ENCODE measurements at regions not wholly inside any gene's neighbourhood (a gene's known extent, or its start where the extent isn't known, plus 50 kb on each side); places are given as distances from the start of the nearest gene placed in this dataset.
"Not testable (repeated sequence)": the region's sequence is repeated elsewhere in the genome, so short reads cannot be mapped to it uniquely, and the experiment has no call there.

DNA sequence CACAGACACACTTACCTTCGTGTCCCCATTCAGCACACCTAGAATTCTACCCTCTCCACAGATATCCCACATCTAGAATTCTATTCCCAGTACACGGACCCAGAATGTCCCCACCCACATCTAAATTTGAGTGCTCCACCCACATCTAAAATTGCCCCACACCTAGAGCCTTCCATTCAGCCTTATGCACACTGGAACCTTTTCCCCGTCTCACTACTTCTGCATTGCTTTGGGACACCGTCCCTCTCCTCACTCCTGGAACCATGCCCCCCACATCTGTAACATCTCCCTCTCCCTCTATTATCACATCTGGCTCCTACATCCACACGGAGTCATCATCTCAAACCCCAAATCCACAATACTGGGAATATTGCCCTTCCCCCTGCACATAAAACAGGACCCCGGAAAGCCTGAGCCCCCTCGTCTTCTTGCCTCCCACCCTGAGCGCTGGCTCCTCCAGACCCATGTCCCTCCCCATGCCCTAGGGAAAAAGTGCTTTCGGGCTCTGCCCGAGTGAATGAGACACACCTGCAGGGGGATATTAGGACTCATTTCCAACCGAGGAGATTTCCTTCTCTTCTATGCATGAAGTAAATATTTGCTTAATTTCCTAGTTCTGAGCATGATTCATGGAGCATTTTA is 125.8 kb upstream of the UNC5B start:
- DNase-seq = no peak

DNA sequence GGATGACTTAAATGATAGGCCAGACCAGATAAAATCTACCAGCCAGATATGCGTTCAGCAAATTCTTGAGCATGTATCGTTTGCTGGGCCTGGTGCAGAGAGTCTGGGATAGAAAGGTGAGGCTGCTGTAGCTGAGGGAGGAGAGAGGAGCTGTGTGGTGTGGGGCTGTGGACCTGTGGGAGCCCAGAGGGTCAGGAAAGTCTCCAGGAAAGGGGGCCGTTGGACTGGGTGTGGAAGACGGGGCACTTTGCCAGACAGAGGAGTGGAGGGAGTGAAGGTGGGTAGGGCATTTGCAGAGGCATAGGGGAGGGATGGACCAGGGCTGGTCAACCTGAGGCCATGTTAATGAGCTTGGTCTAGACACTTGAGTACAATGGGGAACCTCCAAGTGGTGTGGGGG is 124.7 kb upstream of the UNC5B start:
- no peak for DNase-seq

DNA sequence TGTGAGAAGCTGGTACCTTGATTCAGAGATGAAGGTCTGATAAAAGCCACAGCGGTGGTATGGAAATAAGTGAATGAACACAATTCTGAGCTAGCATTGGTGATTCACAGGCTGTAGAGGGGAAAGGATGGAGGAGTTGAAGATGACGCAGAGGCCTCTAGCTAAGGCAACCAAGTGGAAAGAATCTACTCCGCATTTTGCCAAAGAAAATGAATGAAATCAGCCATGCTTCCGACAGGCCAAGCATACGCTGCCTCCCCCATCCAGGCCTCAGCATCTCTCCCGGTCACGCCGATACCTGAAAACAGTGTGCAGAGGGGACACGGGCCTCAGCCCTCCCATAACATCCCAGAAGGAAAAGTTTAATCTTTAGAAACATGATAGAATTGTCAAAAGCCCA is 124.3 kb upstream of the UNC5B start:
- DNase-seq = no peak

DNA sequence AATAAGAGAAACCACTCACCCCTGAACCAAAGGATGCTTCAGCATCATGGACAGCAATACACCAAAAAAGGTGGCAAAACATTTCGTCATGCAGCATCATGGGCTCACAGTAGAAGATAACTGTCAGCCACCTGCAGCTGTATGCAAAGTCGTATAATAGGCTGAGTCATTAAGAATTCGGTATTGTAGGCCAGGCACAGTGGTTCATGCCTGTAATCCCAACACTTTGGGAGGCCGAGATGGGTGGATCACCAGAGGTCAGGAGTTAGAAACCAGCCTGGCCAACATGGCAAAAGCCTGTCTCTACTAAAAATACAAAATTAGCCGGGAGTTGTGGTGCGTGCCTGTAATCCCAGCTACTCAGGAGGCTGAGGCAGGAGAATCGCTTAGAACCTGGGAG is 123.8 kb upstream of the UNC5B start:
- DNase-seq = not testable (repeated sequence)

DNA sequence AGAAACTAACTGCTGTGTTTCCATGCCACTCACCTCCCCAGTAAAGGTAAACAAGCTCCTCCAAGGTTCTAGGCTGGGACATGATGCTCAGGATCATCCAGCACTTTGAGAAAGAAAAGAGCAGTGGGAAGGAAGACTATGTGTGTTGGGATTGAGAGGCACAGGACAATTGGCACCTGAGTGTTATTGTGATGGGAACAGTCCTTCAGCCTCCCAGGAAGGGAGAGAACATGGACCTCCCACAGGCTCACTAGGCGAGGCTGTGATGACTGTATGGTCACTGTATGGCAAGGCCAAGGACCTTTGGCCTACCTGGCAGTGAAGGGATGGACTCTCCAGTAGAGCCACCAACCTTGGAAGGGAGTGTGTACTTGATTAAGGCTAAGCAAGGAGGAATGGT is 123.2 kb upstream of the UNC5B start:
- no peak for DNase-seq

DNA sequence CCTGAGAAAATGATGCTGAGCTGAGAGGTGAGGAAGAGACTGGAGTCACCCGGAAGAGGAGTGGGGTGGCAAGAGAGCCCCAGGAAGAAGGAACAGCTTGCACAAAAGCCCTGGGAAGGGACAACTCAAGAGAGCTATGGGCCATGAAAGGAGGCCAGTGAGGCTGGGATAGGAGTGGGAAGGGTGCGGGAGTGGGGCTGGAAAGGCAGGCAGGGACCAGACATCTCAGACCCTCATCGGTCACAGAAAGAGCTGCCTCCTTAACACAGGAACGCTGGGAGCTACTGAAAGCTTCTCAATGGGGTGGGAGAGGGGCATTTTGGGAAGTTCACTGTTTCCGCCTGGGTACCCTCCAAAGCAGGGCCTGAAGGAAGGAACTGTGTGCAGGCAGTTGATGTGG is 122.0 kb upstream of the UNC5B start:
- DNase-seq = no peak

DNA sequence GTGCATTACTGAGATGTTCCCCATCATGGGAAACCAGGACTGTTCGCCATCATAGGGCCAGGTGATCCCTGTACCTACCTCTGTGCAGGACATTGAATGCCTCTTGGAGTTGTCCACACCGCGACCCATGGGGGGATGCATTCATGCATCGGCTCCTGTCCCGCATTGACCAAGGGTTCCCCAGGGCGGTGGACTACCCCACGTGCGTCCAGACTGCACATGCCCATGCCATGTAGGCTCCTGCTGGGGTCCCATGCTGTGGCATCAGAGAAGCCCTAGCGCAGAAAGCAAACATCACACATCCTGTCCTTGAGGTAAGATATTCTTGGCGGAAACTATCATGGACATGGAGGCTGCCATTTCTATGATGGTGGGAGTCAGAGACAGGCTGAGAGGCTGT is 121.6 kb upstream of the UNC5B start:
- DNase-seq = no peak

DNA sequence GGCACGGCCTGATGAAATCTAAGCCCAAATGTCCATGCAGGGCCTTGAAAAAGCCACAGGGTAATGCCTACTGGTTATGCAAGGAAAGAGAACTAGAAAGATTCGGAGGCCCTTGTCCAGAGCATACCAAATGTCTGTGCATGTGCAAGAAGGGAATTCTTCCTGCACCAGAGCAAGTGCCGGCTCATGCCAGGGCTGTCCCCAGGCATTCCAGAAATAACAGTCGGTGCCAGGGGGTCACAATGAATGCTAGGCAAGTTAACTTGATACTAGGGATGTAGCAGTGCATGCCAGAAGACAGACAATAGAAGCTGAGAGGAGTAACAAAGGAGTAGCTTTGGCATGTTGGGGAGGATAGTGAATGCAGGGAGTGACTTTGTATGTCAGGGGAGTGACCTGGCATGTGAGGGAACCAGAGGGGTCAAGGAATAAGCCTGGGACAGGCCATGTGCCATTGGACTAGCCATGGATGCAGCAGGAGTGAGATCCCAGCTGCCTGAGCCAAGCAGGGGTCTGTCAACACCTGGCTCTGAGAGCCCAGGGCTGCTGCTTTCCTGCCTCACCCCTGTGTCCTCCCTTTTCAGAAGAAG is 119.5 kb upstream of the UNC5B start:
- DNase-seq = no peak

DNA sequence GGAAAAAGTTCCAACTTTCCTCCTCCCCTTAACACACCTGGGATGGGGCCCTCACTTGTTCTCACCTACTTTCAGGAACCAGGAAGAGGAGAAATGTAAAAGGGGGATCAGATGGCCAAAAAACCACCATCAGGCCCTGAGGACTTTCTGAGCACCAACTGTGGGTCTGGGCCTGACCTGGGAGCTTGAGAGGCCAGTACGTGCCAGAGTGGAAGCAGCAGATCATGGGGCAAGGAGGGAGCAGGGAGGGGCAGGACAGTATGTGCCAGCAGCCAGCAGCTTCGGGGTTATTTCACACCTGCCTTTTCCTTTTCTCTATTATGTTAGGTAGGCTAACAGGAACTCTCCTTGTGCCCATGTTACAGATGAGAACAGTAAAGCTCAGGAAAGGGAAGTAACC is 118.8 kb upstream of the UNC5B start:
- DNase-seq = no peak

DNA sequence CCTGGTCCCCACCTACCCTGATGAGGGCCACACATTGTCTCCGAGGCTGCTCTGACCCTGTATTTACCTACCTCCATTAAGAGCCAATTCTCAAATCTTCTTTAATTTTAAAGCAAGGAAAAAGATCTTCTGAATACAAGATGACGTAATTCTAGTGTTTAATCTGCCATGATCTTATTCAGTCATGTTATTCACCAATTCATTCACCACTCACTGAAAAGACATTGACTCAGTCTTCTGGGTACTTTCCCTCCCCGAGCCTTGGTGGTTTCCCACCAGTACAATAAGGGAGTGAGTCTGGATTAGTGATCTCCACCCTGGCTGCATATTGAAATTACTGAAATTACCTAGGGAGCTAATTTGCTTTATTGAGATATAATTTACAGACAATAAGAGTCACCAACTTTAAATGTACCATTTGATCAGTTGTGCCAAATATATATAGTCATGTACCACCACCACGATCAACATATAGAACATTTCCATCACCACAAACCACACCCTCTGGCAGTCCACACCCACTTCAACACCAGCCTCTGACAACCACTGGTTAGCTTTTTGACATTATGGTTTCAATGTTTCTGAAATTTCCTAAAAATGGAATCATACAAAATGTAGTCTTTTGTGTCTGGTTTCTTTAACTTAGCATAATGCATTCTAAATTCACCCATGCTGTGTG is 117.5 kb upstream of the UNC5B start:
- DNase-seq = no peak

DNA sequence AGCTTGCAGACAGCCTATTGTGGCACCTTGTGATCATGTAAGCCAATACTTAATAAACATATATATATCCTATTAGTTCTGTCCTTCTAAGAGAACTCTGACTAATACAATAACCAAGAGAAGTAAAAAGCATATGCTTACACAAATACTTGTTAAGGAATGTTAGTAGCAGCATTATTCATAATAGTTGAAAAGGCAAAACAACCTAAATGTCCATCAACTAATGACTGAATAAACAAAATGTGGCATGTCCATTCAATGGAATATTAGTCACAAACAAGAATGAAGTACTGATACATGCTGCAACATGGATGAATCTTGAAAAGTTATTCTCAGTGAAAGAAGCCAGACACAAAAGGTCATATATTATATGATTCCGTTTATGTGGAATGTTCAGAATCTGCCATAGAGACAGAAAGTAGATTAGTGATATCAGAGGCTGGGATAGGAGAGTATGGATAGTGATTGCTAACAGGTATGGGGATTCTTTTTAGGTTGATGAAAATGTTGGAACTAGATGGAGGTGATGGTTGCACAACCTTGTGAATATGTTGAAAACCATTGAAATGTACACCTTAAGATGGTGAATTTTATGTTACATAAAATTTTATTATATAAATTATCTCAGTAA is 112.5 kb upstream of the UNC5B start:
- DNase-seq = no peak

DNA sequence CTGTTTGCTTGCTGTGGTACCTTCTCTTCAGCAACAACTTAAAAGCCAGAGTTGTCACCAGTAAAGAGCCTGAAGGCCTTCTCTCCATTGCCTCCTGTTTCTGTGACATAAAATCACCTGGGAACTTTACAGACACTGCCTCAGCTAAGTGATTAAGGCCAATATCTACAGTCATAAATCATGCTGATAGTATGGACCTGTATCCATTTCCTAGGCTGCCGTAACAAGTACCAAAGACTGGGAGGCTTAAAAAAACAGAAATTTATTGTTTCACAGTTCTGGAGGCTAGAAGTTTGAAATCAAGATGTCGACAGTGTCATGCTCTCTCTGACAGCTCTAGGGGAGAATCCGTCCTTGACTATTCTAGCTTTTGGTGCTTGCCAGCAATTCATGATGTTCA is 108.4 kb upstream of the UNC5B start:
- DNase-seq = no peak

DNA sequence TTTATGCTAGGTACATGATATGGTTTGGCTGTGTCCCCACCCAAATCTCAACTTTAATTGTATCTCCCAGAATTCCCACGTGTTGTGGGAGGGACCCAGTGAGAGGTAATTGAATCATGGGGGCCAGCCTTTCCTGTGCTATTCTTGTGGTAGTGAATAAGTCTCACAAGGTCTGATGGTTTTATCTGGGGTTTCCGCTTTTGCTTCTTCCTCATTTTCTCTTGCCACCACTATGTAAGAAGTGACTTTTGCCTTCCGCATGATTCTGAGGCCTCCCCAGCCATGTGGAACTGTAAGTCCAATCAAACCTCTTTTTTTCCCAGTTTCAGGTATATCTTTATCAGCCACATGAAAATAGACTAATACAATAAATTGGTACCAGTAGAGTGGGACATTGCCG is 106.2 kb upstream of the UNC5B start:
- DNase-seq = not testable (repeated sequence)

DNA sequence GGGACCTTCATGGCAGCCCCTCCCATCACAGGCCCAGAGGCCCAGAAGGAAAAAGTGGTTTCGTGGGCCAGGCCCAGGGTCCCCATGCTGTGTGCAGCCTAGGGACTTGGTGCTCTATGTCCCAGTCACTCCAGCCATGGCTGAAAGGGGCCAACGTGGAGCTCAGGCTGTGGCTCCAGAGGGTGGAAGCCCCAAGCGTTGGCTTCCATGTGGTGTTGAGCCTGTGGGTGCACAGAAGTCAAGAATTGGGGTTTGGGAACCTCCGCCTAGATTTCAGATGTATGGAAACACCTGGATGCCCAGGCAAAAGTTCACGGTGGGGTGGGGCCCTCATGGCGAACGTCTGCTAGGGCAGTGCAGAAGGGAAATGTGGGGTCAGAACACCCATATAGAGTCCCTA is 105.3 kb upstream of the UNC5B start:
- not testable (repeated sequence) for DNase-seq

DNA sequence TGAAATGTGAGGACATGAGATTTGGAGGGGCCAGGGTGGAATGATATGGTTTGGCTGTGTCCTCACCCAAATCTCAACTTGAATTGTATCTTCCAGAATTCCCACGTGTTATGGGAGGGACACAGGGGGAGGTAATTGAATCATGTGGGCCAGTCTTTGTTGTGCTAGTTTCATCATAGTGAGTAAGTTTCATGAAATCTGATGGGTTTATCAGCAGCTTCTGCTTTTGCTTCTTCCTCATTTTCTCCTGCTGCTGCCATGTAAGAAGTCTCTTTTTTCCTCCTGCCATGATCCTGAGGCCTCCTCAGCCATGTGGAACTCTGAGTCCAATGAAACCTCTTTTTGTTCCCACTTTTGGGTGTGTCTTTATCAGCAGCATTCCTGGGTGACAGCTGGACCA is 104.3 kb upstream of the UNC5B start:
- not testable (repeated sequence) for DNase-seq

DNA sequence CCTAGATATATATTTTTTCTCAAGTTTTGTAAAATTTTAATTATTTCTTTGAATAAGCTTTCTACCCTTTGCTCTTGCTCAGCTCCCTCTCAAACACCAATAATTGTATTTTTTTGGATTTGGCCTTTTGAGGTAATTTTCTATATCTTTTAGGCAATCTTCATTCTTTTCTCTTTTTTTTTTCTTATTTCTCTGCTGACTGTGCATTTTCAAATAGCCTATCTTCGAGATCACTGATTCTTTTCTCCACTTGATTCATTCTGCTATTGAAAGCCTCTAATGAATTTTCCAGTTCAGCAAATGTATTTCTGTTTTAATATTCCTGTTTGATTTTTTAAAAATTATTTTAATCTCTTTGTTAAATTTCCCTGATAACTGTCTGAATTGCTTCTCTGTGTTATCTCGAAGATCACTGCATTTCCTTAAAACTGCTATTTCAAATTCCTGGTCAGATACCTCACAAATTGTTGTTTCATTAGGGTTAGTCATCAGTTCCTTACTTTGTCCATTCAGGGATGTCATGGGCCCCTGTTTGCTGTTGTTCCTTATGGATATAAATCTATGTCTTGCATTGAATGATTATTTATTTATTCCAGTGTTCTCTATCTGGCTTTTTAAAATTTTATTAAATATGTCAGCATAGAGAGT is 100.1 kb upstream of the UNC5B start:
- DNase-seq = no peak

DNA sequence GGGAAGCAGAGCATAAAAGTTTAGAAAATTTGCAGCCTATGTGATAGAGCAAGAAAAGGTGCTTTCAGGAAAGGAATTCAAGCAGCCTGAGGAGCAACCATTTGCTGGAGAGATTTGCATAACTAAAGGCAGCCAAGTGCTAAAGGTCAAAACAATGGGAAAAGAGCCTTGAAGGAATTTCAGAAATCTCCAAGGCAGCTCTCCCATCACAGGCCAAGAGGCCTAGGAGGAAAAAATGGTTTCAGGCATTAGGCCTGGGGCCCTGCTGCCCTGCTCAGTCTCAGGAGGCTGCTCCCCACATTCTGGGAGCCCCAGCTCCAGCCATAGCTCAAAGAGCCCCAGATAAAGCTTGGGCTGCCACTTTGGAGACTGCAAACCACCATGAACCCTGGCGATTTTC is 95.9 kb upstream of the UNC5B start:
- DNase-seq = no peak

DNA sequence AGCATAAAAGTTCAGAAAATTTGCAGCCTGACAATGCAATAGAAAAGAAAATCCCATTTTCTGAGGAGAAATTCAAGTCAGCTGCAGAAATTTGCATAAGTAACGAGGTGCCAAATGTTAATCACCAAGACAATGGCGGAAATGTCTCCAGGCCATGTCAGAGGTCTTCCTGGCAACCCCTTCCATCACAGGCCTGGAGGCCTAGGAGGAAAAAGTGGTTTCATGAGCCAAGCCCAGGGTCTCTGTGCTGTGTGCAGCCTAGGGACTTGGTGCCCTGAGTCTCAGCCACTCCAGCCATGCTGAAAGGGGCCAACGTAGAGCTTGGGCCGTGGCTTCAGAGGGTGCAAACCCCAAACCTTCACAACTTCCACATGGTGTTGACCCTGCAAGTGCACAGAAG is 94.8 kb upstream of the UNC5B start:
- not testable (repeated sequence) for DNase-seq

DNA sequence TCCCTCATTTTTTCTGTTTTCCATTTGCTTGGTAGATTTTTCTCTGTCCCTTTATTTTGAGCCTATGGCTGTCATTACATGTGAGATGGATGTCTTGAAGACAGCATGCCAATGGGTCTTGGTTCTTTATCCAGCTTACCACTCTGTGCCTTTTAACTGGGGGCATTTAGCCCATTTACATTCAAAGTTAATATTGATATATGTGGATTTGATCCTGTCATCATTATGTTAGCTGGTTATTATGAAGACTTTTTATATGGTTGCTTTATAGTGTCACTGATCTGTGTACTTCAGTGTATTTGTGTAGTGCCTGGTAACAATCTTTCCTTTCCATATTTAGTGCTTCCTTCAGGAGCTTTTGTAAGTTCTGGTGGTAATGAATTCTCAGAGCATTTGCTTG is 89.3 kb upstream of the UNC5B start:
- DNase-seq = no peak

DNA sequence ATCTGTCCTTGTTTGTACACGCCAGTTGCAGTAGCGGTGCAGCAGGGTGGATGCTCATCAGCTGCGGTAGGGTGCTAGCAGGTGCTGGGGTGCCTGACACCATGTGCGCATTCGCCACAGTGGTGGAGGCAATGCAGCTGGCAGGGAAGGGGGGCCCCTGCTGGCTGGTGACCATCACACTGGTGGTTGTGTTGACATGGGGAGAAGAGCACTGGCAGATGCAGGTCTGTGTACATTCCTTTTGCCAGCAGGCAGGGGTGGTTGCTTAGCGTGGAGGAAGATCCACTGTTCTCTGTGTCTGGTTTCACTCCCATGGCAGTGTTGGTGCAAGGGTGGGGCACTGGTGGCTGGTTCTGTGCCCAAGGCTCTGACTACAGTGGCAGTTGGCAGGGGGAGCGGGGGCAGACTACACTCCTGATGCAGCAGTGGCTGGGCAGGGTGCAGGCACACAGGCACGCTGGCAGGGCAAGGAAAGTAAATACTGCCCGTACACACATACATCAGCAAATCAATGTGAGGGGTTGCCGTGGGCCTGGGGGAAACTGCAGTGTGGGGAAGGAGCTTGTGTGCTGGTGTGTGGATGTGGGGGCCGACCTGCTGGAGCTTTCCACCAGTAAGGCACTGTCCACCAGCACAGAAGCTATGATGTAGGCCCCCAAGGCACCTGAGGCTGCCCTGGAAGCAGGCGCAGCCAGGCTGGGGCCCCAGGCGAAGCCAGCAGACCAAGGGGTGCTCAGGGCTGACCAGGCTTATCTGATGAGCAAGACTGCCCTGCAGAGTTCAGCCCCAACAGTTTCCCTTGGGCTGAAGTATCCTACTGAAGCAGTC is 87.2 kb upstream of the UNC5B start:
- DNase-seq = no peak

DNA sequence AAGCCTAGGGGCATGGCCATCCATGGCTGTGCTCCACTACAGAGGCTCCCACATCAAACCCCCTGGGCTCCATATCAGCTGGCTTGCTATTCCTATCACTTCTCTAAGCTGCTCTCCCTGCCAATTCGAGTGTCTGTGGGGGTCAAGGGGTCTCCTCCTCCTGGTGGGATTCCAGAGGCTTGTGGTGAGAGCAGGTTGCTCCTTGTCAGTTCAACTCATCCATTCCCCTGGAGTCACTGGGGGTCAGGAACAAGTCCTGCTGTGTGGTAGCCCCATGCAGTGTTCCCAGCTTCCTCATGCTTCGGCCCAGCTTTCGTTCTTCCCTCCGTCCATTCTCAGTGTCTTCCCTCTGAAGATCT is 86.6 kb upstream of the UNC5B start:
- no peak for DNase-seq

DNA sequence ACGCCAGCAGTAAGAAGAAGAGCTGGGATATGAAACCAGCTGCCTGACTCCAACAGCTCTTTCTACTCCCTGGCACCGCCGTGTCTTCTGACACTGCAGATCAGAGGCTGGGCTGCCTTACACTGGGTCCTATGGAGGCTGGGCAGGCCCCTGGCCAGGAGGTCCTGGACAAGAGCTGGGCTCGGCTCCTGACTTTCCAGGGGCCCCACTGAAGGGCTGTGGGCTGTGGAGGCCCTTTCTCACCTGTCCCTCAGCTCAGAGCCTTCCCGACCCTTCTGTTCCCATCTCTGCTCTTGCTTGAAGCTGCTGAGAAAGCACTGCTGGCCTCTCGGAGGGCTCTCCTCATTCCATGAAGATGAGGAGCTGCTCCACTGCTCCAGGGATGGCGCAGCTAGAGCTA is 85.9 kb upstream of the UNC5B start:
- DNase-seq = no peak

DNA sequence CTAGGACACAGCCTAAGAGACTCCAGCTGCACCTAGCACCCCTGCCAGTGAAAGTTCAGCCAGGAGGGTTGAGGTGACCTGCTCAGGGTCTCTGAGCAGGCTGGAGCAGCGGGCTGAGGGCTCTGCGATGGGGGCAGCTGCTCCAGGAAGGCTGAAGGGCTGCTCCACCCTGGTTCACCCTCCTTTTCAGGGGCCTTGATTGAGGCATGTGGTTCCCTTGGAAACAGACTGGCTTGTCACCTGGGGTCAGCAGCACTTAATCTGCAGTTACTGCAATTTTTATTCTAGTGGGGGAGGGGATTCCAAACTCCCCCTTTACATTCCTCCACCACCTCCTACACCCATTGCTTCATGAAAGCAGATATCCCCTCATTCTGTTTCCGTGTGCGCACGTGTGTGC is 85.3 kb upstream of the UNC5B start:
- no peak for DNase-seq

Data from NCI-H2171 treated with DMSO at 0.1 percent for 48 hours (cell line).